Small intestine (tissue), 7 donors: ENCODE measurements at regions not wholly inside any gene's neighbourhood (a gene's known extent, or its start where the extent isn't known, plus 50 kb on each side); places are given as distances from the start of the nearest gene placed in this dataset.
"Not testable (repeated sequence)": the region's sequence is repeated elsewhere in the genome, so short reads cannot be mapped to it uniquely, and the experiment has no call there.

Experiments used
- DNase-seq, 2 donors: peaks; one replicate each; pipeline versions ENCODE4 v3.0.0 to v3.0.0-alpha.2; 2013
- FAIRE-seq: peaks from 2 replicates; lab custom pipeline; 2012; peaks lifted over from hg19 to GRCh38; lab: Jason Lieb, UNC
- H3K27ac ChIP-seq, 3 donors: one replicate each; pipeline ENCODE4 v1.5.1; 2013; ENCODE audit warnings: low read length in 2 of 3, mild to moderate bottlenecking in 2 of 3, control low read depth in 1 of 3, inconsistent platforms in 1 of 3, low read depth in 1 of 3, moderate library complexity in 1 of 3
- H3K27me3 ChIP-seq, 3 donors: one replicate each; pipeline ENCODE4 v1.6.1; 2013; ENCODE audit warnings: low read length in 3 of 3, inconsistent platforms in 1 of 3; ENCODE audit not compliant: control insufficient read depth in 3 of 3, insufficient read depth in 3 of 3
- H3K36me3 ChIP-seq, 3 donors: one replicate each; pipeline ENCODE4 v1.6.1; 2013; ENCODE audit warnings: low read length in 3 of 3, inconsistent platforms in 1 of 3, low read depth in 1 of 3, mild to moderate bottlenecking in 1 of 3, moderate library complexity in 1 of 3; ENCODE audit not compliant: control insufficient read depth in 3 of 3, insufficient read depth in 2 of 3
- H3K4me1 ChIP-seq, 3 donors: one replicate each; pipeline ENCODE4 v1.6.1; 2013; ENCODE audit warnings: low read length in 2 of 3, inconsistent platforms in 1 of 3, low read depth in 1 of 3, mild to moderate bottlenecking in 1 of 3, moderate library complexity in 1 of 3; ENCODE audit not compliant: control insufficient read depth in 3 of 3, insufficient read depth in 2 of 3
- H3K4me3 ChIP-seq, 3 donors: one replicate each; pipeline ENCODE4 v1.5.1; 2013; ENCODE audit warnings: low read length in 3 of 3, control low read depth in 1 of 3, inconsistent platforms in 1 of 3, low read depth in 1 of 3, mild to moderate bottlenecking in 1 of 3, moderate library complexity in 1 of 3
- H3K9me3 ChIP-seq, 2 donors: one replicate each; pipeline ENCODE4 v1.6.1; 2013; ENCODE audit warnings: low read depth in 1 of 2, low read length in 1 of 2; ENCODE audit not compliant: control insufficient read depth in 2 of 2, insufficient read depth in 1 of 2
- WGBS, 3 donors: extraction: QIAGEN DNeasy Blood & Tissue Kit; methylation state at CpG; one replicate each; pipeline ENCODE4 v1.1.7; 2013; 5-methylcytosine and 5-hydroxymethylcytosine counted together
- donor health status: healthy with polysubstance abuse.
- donor health status: control.
- donor health status: control.
- donor health status: Bipolar disorder and iron deficiency.
- donor health status: healthy.

DNA sequence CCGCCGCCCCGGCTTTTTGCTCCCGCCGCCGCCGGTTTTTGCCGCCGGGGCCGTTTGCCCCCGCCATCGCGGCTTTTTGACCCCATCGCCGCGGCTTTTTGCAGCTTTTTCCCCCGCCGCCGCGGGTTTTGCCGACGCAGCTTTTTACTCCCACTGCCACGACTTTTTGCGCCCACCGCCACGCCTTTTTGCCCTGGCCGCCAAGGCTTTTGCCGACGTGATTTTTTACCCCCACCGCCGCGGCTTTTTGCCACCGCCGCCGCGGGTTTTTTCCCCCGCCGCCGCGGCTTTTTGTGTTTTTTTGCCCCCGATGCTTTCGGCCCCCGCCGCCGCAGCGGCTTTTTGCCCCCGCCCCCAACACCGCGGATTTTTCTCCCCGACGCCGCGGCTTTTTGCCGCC, 5001.9 kb upstream of the OR11H1 start:
- H3K4me1 ChIP-seq, FAIRE-seq, DNase-seq, H3K4me3 ChIP-seq, H3K9me3 ChIP-seq, H3K27ac ChIP-seq, H3K36me3 ChIP-seq, H3K27me3 ChIP-seq: not testable (repeated sequence)
- WGBS, 3 donors, result 78 to 90% (median 90%) methylated on average over 2 to 38 of the region's 54 CpGs

DNA sequence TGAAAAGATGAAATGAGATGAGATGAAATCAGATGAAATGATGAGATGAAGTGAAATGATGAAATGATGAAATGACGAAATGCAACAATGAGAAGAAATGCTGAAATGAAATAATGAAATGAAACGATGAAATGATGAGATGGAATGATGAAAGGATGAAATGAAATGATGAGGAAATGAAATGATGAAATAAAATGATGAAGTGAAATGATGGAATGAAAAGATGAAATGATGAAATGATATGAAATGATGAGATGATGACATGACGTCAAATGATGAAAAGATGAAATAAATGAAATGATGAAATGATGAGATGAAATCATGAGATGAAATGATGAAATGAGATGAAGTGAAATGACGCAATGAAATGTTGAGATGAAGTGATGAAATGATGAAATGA, 4996.9 kb upstream of the OR11H1 start:
- not testable (repeated sequence) for H3K36me3 ChIP-seq, H3K4me1 ChIP-seq, H3K27me3 ChIP-seq, H3K4me3 ChIP-seq, FAIRE-seq, H3K9me3 ChIP-seq, H3K27ac ChIP-seq, DNase-seq
- WGBS, 3 donors, result 34 to 46% methylated on average over 2 of the region's 4 CpGs; no CpG with 5 or more reads in 1 of the 3 donors

DNA sequence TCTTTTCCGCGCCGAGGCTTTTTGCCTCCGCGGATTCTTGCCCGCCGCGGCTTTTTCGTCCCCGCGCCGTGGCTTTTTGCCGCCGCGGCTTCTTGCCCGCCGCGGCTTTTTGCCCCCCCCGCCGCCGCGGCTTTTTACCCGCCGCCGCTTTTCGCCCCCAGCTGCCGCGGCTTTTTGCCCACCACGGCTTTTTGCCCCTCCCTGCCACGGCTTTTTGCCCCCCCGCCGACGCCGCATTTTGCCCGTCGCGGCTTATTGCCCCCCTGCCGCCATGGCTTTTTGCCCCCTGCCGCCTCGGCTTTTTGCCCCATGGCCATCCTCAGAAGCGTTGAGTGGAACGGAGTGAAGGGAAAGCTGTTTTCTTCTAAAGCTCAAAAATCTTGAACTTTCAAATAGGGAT, 4955.5 kb upstream of the OR11H1 start:
- not testable (repeated sequence) for H3K27me3 ChIP-seq, H3K9me3 ChIP-seq, DNase-seq, FAIRE-seq, H3K4me3 ChIP-seq, H3K4me1 ChIP-seq, H3K36me3 ChIP-seq, H3K27ac ChIP-seq
- WGBS, 3 donors, result 79 to 88% (median 81%) methylated on average over 27 to 42 of the region's 42 CpGs

DNA sequence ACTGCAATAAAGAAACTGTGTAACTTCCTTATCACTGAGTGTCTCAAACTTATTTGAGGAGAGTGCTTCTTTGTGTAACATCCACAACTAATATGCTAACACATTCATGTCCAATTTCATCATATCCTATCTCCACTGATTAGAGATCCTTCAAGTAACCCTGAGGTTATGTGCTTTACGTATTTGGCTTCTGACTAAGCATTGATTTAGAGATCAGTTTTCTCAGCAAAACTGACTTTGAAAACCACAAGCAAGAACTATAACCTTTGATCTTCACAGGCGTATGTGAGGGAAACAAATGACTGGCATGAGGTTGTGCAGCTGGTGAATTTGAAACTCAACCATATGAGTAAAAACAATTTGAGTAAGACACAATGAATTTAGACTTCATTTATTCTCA, 4926.9 kb upstream of the OR11H1 start:
- H3K36me3 ChIP-seq, H3K27me3 ChIP-seq, H3K4me3 ChIP-seq, H3K27ac ChIP-seq, H3K4me1 ChIP-seq, FAIRE-seq, DNase-seq, H3K9me3 ChIP-seq: not testable (repeated sequence)
- no CpG with 5 or more reads among the region's 2 CpGs for WGBS, 3 donors

DNA sequence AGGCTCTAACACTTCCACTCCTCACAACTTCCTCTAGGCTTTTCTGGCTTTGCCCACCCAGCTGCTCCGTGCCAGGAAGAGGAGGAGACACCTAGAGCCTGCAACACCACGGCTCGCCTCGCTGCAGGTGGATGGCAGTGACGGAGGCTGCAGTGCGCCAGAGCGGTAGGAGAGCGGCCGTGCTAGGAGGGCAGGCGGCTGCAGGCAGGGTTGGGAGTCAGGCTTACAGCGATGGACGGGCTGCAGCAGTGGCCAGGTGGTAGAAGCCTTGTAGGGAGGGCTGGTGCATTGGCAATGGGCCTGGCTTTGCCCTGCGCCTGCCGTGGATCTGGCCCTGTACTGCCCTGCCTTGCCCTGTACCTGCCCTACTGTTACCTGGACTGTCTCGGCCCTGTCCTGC, 4896.0 kb upstream of the OR11H1 start:
- H3K4me3 ChIP-seq, FAIRE-seq, H3K9me3 ChIP-seq, H3K36me3 ChIP-seq, H3K27me3 ChIP-seq, H3K27ac ChIP-seq, DNase-seq, H3K4me1 ChIP-seq: not testable (repeated sequence)
- 94% methylated on average over 6 of the region's 15 CpGs; no CpG with 5 or more reads in 2 of the 3 donors for WGBS, 3 donors

DNA sequence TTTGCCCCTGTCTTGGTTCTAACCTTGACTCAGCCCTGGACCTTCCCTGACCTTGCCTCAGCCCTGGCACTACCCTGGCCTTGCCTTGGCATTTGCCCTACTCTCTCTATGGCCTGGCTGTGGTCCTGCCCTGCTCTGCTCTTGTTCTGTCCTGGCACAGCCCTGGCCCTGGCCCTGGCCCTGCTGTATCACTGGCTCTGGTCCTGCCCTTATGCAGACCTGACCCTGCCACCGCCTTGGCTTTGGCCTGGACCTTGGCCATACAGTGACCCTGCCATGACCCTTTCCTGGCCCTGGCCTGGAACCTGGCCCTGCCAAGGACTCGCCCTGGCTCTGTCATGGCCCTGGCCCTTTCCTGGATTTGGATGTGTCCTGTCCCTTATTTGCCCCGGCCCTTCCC, 4892.7 kb upstream of the OR11H1 start:
- H3K4me3 ChIP-seq, H3K4me1 ChIP-seq, H3K27me3 ChIP-seq, FAIRE-seq, DNase-seq, H3K9me3 ChIP-seq, H3K27ac ChIP-seq, H3K36me3 ChIP-seq: not testable (repeated sequence)
- 33 to 83% methylated on average over 1 of the region's 3 CpGs; no CpG with 5 or more reads in 1 of the 3 donors for WGBS, 3 donors

DNA sequence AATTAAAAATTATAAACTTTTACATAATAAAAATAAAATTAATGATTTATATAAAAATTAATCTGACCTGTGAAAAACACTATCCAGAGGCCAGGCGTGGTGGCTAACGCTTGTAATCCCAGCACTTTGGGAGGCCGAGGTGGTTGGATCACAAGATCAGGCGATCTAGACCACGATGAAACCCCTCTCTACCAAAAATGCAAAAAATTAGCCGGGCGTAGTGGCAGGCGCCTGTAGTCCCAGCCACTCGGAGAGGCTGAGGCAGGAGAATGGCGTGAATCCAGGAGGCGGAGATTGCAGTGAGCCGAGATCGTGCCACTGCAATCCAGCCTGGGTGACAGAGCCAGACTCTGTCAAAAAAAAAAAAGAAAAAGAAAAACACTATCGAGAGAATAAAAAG, 4865.2 kb upstream of the OR11H1 start:
- WGBS, 3 donors, result 72 to 76% (median 73%) methylated on average over 9 to 14 of the region's 14 CpGs
- not testable (repeated sequence) for DNase-seq, H3K4me3 ChIP-seq, H3K9me3 ChIP-seq, H3K36me3 ChIP-seq, H3K4me1 ChIP-seq, H3K27me3 ChIP-seq, FAIRE-seq, H3K27ac ChIP-seq

DNA sequence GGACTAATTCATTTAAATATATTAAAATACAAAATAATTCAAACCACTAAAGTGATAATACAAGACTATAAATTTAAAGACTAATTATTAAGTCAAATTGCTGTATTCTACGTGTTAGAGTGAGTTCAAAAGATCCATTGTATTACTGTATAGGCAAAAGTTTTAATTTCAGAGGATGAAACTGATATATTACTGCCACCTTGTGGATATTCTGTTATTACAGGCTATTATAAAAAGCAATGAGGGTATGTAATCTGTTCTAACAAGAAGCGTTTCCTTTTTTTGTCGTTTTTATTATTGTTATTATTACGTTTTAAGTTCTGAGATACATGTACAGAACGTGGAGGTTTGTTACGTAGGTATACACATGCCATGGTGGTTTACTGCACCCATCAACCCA, 4854.9 kb upstream of the OR11H1 start:
- not testable (repeated sequence) for DNase-seq, H3K36me3 ChIP-seq, FAIRE-seq

DNA sequence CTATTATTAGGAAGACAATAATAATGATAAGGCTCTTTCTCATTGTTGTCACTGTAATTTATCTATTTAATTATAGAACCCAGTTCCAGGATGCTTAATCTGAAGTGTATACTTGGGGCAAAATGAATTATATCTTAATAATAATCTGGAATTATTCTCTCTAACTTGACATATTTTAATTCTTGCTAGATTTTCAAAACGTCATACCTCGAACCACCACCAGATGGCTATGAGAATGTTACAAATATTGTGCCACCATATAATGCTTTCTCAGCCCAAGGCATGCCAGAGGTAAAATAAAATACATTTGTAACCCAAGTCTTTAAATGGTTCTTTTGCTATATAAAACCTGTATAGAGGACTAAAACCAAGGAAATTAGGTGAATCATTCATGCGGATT, 4849.3 kb upstream of the OR11H1 start:
- H3K27me3 ChIP-seq, H3K4me1 ChIP-seq, H3K36me3 ChIP-seq, H3K9me3 ChIP-seq, DNase-seq, H3K27ac ChIP-seq, H3K4me3 ChIP-seq, FAIRE-seq: not testable (repeated sequence)
- WGBS, 3 donors, result 20 to 32% (median 22%) methylated on average over 3 of the region's 3 CpGs

More for the DNA sequence above, 4854.9 kb upstream of the OR11H1 start:
- H3K27me3 ChIP-seq, H3K4me3 ChIP-seq, H3K27ac ChIP-seq, H3K4me1 ChIP-seq, H3K9me3 ChIP-seq: not testable (repeated sequence)
- WGBS, 3 donors, result 30 to 38% (median 38%) methylated on average over 6 of the region's 6 CpGs
